ENCODE measurements at regions not wholly inside any gene's neighbourhood (a gene's known extent, or its start where the extent isn't known, plus 50 kb on each side); places are given as distances from the start of the nearest gene placed in this dataset.

DNA sequence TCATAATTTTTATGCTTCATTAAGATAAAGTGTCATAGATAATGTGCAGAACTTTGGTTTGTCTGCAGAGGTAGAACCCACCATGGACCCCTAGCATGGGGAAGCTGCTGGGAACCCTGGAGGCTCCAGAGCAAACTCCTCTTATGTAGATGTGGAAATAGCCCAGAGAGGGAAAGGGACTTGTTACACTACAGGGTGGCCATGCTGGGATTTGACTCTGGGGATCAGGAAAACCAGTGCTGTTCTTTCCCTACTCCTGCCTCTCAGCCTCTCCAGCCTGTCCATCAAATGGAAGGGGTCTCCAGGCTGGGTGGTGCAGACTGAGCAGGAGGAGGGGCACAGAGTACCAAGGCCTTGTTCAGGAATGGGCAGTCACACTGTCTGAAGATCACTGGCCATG, 54.2 kb downstream of the MSX1 start:
- H3K4me1 ChIP-seq (ENCODE audit: control insufficient read depth, insufficient read depth, low read length) = no peaks in the 10 kb centered on the region
- H3K27me3 ChIP-seq (ENCODE audit: control insufficient read depth, insufficient read depth, low read length) = peaks cover 54% of the 10 kb centered on the region
- H3K36me3 ChIP-seq (ENCODE audit: control insufficient read depth, insufficient read depth, low read length) = no peaks in the 10 kb centered on the region
- H3K9ac ChIP-seq (ENCODE audit: low read length) = no peak overlapping the region
- H3K27ac ChIP-seq (ENCODE audit: low read depth, low read length) = no peak overlapping the region
- H3K4me3 ChIP-seq (ENCODE audit: low read depth, low read length) = no peak overlapping the region
- no peaks in the 10 kb centered on the region; the same call in 1 of the 2 replicates for H3K9me3 ChIP-seq (ENCODE audit: control insufficient read depth, insufficient read depth, low read depth, low read length)

- Histone ChIP-seq H3K27ac (ENCODE audit: low read depth, low read length) (no peak overlapping the region), H3K9me3 (ENCODE audit: control insufficient read depth, insufficient read depth, low read depth, low read length) (no peaks in the 10 kb centered on the region; the same call in 1 of the 2 replicates), H3K9ac (ENCODE audit: low read length) (no peak overlapping the region), H3K4me1 (ENCODE audit: control insufficient read depth, insufficient read depth, low read length) (no peaks in the 10 kb centered on the region), H3K27me3 (ENCODE audit: control insufficient read depth, insufficient read depth, low read length) (peaks cover 50% of the 10 kb centered on the region), H3K4me3 (ENCODE audit: low read depth, low read length) (no peak overlapping the region), H3K36me3 (ENCODE audit: control insufficient read depth, insufficient read depth, low read length) (no peaks in the 10 kb centered on the region)
Measured at GRCh38 chr4:4914059-4914820, 54.8 kb downstream of the MSX1 start.

DNA sequence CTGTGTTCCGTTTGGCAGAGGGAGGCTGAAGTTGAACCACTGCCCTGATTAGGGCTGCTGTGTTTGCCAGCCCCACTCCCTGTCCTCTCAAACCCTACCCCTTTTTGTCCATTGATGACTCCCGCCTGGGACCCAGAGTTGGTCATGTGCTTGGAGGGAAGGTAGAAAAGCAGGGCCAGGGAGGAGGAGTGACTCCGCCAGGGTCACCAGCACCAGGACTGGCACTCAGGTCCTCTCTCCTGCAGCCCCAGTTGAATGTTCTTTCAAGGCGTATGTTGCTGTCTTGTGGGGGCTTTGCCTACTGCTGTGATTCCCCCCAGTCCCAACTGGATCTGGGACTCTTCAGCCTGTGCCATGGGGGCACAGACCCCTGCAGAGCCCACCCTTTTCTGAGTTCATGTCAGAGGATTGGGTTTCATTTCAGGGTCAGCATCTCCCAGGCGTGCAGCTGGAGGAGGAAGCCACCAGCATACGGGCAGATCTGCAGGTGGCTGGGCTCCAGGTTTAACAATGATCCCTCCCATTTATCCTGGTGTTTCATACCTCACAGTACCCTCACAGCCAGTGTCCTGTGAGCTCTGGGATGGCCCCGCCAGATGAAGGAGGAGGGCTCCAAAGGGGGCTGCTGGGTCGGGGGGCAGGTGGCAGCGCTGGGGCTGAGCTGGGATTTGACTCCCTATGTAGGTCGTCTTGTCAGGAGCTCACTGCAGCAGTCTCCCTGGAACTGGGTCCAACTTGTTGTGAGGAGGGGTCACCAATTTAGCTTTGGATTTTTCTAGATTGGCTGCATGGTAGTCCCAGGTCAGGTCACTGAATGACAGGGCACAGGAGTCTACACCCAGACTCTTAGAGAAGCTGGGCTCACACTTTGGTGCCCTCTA, 55.7 kb downstream of the MSX1 start:
- H3K27ac ChIP-seq (ENCODE audit: low read depth, low read length) = no peak overlapping the region
- H3K4me1 ChIP-seq (ENCODE audit: control insufficient read depth, insufficient read depth, low read length) = no peaks in the 10 kb centered on the region
- H3K27me3 ChIP-seq (ENCODE audit: control insufficient read depth, insufficient read depth, low read length) = peaks cover 40% of the 10 kb centered on the region
- H3K9ac ChIP-seq (ENCODE audit: low read length) = no peak overlapping the region
- H3K4me3 ChIP-seq (ENCODE audit: low read depth, low read length) = no peak overlapping the region
- no peaks in the 10 kb centered on the region for H3K36me3 ChIP-seq (ENCODE audit: control insufficient read depth, insufficient read depth, low read length)
- no peaks in the 10 kb centered on the region; the same call in 1 of the 2 replicates for H3K9me3 ChIP-seq (ENCODE audit: control insufficient read depth, insufficient read depth, low read depth, low read length)

DNA sequence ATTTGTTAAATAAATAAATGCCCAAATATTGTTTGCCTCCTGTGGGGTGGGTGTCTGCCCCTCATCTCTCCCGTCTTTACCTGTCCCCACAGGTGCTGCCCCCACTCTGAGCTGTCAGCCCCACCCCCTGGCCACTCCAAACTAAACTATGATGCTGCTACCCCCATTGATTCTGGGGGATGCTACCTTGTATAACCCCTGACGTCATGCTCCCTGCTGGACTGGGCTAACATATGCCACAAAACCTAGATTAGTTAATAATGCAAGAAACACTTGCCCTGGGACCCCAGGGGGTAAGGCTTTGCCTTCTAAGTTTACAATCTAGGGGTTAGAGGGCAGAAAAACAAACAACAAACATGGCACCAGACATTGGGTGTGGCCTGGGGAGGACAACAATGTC, 58.6 kb downstream of the MSX1 start:
- no peaks in the 10 kb centered on the region for H3K4me1 ChIP-seq (ENCODE audit: control insufficient read depth, insufficient read depth, low read length)
- no peak overlapping the region for H3K4me3 ChIP-seq (ENCODE audit: low read depth, low read length)
- no peak overlapping the region for H3K27ac ChIP-seq (ENCODE audit: low read depth, low read length)
- H3K36me3 ChIP-seq (ENCODE audit: control insufficient read depth, insufficient read depth, low read length) = no peaks in the 10 kb centered on the region
- no peak overlapping the region for H3K9ac ChIP-seq (ENCODE audit: low read length)
- peaks cover 39% of the 10 kb centered on the region for H3K27me3 ChIP-seq (ENCODE audit: control insufficient read depth, insufficient read depth, low read length)
- H3K9me3 ChIP-seq (ENCODE audit: control insufficient read depth, insufficient read depth, low read depth, low read length) = no peaks in the 10 kb centered on the region

DNA sequence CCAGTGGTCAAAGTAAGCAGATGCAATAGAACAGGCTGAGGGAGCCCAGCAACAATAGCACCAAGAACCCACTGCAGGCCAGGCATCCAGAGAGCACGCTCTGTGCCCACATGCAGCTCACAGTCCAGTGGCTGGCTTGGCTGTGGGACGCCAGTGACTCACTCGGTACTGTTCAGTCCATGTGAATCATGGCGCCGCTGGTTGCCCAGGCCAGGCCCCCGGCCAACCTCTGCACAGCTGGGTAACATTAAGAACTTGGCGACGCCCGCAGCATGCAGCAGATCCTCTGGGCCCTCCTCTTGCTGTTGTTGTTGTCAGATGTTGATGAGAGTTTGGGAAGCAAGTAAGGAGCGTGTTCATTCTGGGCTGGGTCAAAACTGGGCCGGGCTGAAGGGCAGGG, 60.5 kb downstream of the MSX1 start:
- no peaks in the 10 kb centered on the region for H3K9me3 ChIP-seq (ENCODE audit: control insufficient read depth, insufficient read depth, low read depth, low read length)
- peaks cover 39% of the 10 kb centered on the region for H3K27me3 ChIP-seq (ENCODE audit: control insufficient read depth, insufficient read depth, low read length)
- H3K36me3 ChIP-seq (ENCODE audit: control insufficient read depth, insufficient read depth, low read length) = no peaks in the 10 kb centered on the region
- H3K4me3 ChIP-seq (ENCODE audit: low read depth, low read length) = no peak overlapping the region
- H3K9ac ChIP-seq (ENCODE audit: low read length) = no peak overlapping the region
- no peaks in the 10 kb centered on the region for H3K4me1 ChIP-seq (ENCODE audit: control insufficient read depth, insufficient read depth, low read length)
- no peak overlapping the region for H3K27ac ChIP-seq (ENCODE audit: low read depth, low read length)

GRCh38 chr4:4921077-4921476, 61.6 kb downstream of the MSX1 start:
- no peaks in the 10 kb centered on the region for H3K4me1 ChIP-seq (ENCODE audit: control insufficient read depth, insufficient read depth, low read length)
- no peak overlapping the region for H3K9ac ChIP-seq (ENCODE audit: low read length)
- peaks cover 32% of the 10 kb centered on the region for H3K27me3 ChIP-seq (ENCODE audit: control insufficient read depth, insufficient read depth, low read length)
- H3K27ac ChIP-seq (ENCODE audit: low read depth, low read length) = no peak overlapping the region
- H3K36me3 ChIP-seq (ENCODE audit: control insufficient read depth, insufficient read depth, low read length) = no peaks in the 10 kb centered on the region
- H3K4me3 ChIP-seq (ENCODE audit: low read depth, low read length) = no peak overlapping the region
- H3K9me3 ChIP-seq (ENCODE audit: control insufficient read depth, insufficient read depth, low read depth, low read length) = no peaks in the 10 kb centered on the region

GRCh38 chr4:4922441-4922840, 63.0 kb downstream of the MSX1 start:
- Histone ChIP-seq H3K36me3 (ENCODE audit: control insufficient read depth, insufficient read depth, low read length) (no peaks in the 10 kb centered on the region), H3K9me3 (ENCODE audit: control insufficient read depth, insufficient read depth, low read depth, low read length) (peaks cover 5% of the 10 kb centered on the region; the same call in 1 of the 2 replicates), H3K9ac (ENCODE audit: low read length) (no peak overlapping the region), H3K4me3 (ENCODE audit: low read depth, low read length) (no peak overlapping the region), H3K4me1 (ENCODE audit: control insufficient read depth, insufficient read depth, low read length) (no peaks in the 10 kb centered on the region), H3K27ac (ENCODE audit: low read depth, low read length) (no peak overlapping the region), H3K27me3 (ENCODE audit: control insufficient read depth, insufficient read depth, low read length) (peaks cover 30% of the 10 kb centered on the region)

GRCh38 chr4:4923201-4923600, 63.7 kb downstream of the MSX1 start:
- Histone ChIP-seq H3K4me1 (ENCODE audit: control insufficient read depth, insufficient read depth, low read length) (no peaks in the 10 kb centered on the region), H3K4me3 (ENCODE audit: low read depth, low read length) (no peak overlapping the region), H3K9me3 (ENCODE audit: control insufficient read depth, insufficient read depth, low read depth, low read length) (peaks cover 5% of the 10 kb centered on the region; the same call in 1 of the 2 replicates), H3K36me3 (ENCODE audit: control insufficient read depth, insufficient read depth, low read length) (no peaks in the 10 kb centered on the region), H3K9ac (ENCODE audit: low read length) (no peak overlapping the region), H3K27me3 (ENCODE audit: control insufficient read depth, insufficient read depth, low read length) (peaks cover 30% of the 10 kb centered on the region), H3K27ac (ENCODE audit: low read depth, low read length) (no peak overlapping the region)

DNA sequence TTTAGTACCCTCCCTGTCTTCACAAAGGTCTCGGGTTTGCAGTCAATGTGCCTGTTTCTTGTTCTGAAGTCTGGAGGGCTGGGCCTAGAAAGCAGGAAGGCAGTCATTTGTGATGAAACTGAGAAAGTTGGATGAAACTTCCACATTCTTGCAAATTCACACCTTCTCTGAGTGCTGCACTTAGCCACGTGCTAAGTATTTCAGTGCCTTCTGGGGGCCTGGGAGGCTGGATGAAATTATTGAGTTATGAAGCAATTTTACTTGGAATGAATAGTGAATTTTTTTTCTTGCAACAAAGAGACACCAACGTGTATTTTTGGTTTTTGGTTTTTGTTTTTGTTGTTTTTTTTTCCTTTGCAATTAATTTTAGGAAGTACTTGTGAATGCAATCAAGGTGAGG, 71.2 kb downstream of the MSX1 start:
- no peak overlapping the region for H3K9ac ChIP-seq (ENCODE audit: low read length)
- no peak overlapping the region for H3K4me3 ChIP-seq (ENCODE audit: low read depth, low read length)
- H3K4me1 ChIP-seq (ENCODE audit: control insufficient read depth, insufficient read depth, low read length) = no peaks in the 10 kb centered on the region
- H3K9me3 ChIP-seq (ENCODE audit: control insufficient read depth, insufficient read depth, low read depth, low read length) = peaks cover 5% of the 10 kb centered on the region; the same call in 1 of the 2 replicates
- no peak overlapping the region for H3K27ac ChIP-seq (ENCODE audit: low read depth, low read length)
- no peaks in the 10 kb centered on the region for H3K36me3 ChIP-seq (ENCODE audit: control insufficient read depth, insufficient read depth, low read length)
- peaks cover 10% of the 10 kb centered on the region; the same call in 1 of the 2 replicates for H3K27me3 ChIP-seq (ENCODE audit: control insufficient read depth, insufficient read depth, low read length)

- H3K9ac ChIP-seq (ENCODE audit: low read length) = no peak overlapping the region
- no peak overlapping the region for H3K27ac ChIP-seq (ENCODE audit: low read depth, low read length)
- H3K4me3 ChIP-seq (ENCODE audit: low read depth, low read length) = no peak overlapping the region
- peaks cover 21% of the 10 kb centered on the region; the same call in 1 of the 2 replicates for H3K27me3 ChIP-seq (ENCODE audit: control insufficient read depth, insufficient read depth, low read length)
- H3K36me3 ChIP-seq (ENCODE audit: control insufficient read depth, insufficient read depth, low read length) = no peaks in the 10 kb centered on the region
- H3K9me3 ChIP-seq (ENCODE audit: control insufficient read depth, insufficient read depth, low read depth, low read length) = no peaks in the 10 kb centered on the region
- H3K4me1 ChIP-seq (ENCODE audit: control insufficient read depth, insufficient read depth, low read length) = no peaks in the 10 kb centered on the region
Measured at GRCh38 chr4:4935974-4936373, 76.5 kb downstream of the MSX1 start.

DNA sequence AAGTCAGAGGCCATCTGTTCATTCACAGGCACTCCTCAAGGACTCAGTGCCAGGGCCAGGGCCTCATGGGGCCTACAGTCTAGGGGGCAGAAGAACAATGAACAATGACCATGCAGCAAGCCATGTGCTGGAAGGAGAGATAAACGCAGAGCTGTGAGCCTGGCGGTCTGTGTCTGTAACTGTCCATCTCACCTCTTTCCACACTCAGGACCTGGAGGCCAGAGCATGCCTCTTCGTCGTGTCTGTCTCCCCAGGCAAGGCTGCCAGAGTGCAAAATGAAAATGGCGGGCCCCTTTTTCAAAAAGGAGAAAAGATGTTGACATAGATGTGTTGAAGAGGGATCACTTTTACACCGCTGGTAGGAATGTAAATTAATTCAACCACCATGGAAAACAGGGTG, 78.5 kb downstream of the MSX1 start:
- H3K9ac ChIP-seq (ENCODE audit: low read length) = no peak overlapping the region
- H3K27me3 ChIP-seq (ENCODE audit: control insufficient read depth, insufficient read depth, low read length) = peaks cover 18% of the 10 kb centered on the region; the same call in 1 of the 2 replicates
- H3K9me3 ChIP-seq (ENCODE audit: control insufficient read depth, insufficient read depth, low read depth, low read length) = no peaks in the 10 kb centered on the region

More for the DNA sequence above, 78.5 kb downstream of the MSX1 start:
- Histone ChIP-seq H3K4me1 (ENCODE audit: control insufficient read depth, insufficient read depth, low read length) (no peaks in the 10 kb centered on the region), H3K36me3 (ENCODE audit: control insufficient read depth, insufficient read depth, low read length) (no peaks in the 10 kb centered on the region), H3K4me3 (ENCODE audit: low read depth, low read length) (no peak overlapping the region), H3K27ac (ENCODE audit: low read depth, low read length) (no peak overlapping the region)

Measured in HUES6 (cell line).